HUES64 (cell line): ENCODE measurements at regions not wholly inside any gene's neighbourhood (a gene's known extent, or its start where the extent isn't known, plus 50 kb on each side); places are given as distances from the start of the nearest gene placed in this dataset.
"Not testable (repeated sequence)": the region's sequence is repeated elsewhere in the genome, so short reads cannot be mapped to it uniquely, and the experiment has no call there.

Source experiments
- H3K27ac ChIP-seq: 2 replicates; pipeline ENCODE4 v1.7.0; 2013; ENCODE audit warnings: low read depth, low read length, inconsistent platforms
- H3K27me3 ChIP-seq: 2 replicates; pipeline ENCODE4 v1.6.1; 2013; ENCODE audit warnings: mild to moderate bottlenecking, low read length; ENCODE audit not compliant: insufficient read depth
- H3K36me3 ChIP-seq: 2 replicates; pipeline ENCODE4 v1.6.1; 2013; ENCODE audit warnings: mild to moderate bottlenecking, low read length; ENCODE audit not compliant: insufficient read depth
- H3K4me1 ChIP-seq: 2 replicates; pipeline ENCODE4 v1.6.1; 2013; ENCODE audit warnings: mild to moderate bottlenecking, low read length, moderate library complexity; ENCODE audit not compliant: insufficient read depth
- H3K4me3 ChIP-seq: 2 replicates; pipeline ENCODE4 v1.5.1; 2013; ENCODE audit warnings: mild to moderate bottlenecking, low read length, moderate library complexity
- H3K9ac ChIP-seq: 2 replicates; pipeline ENCODE4 v1.6.1; 2013; ENCODE audit warnings: mild to moderate bottlenecking, low read depth, low read length
- H3K9me3 ChIP-seq: 2 replicates; pipeline ENCODE4 v1.6.1; 2013; ENCODE audit warnings: low read depth, low read length; ENCODE audit not compliant: insufficient read depth
- WGBS: fragments of 150-250, 120-280 bp; methylation state at CpG from one replicate; pipeline ENCODE4 v1.1.7; 2013; ENCODE audit warnings: missing lambda C conversion rate; 5-methylcytosine and 5-hydroxymethylcytosine counted together

GRCh38 chr1:146400173-146401121 is 171.6 kb upstream of the NOTCH2NLA start:
- not testable (repeated sequence) for H3K4me1 ChIP-seq

DNA sequence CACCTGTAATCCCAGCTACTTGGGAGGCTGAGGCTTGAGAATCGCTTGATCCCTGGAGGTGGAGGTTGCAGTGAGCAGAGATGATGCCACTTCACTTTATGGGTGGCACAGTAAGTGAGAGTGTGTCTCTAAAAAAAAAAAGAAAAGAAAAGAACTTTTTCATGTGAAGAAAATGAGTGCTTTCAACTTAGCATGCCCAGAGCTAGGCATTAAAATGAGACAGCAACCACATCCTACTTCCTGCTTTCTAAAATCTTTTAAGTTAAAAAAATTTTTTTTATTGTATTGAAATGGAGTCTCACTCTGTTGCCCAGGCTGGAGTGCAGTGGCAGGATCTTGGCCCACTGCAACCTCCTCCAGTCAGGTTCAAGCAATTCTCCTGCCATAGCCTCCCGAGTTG is 170.4 kb upstream of the NOTCH2NLA start:
- 96% methylated on average over 1 of the region's 2 CpGs for WGBS
- H3K27ac ChIP-seq, H3K4me1 ChIP-seq, H3K4me3 ChIP-seq, H3K27me3 ChIP-seq, H3K9ac ChIP-seq, H3K9me3 ChIP-seq, H3K36me3 ChIP-seq: not testable (repeated sequence)

More at GRCh38 chr1:146400173-146401121, 171.6 kb upstream of the NOTCH2NLA start:
- not testable (repeated sequence) for H3K27ac ChIP-seq, H3K9ac ChIP-seq, H3K9me3 ChIP-seq, H3K4me3 ChIP-seq, H3K27me3 ChIP-seq, H3K36me3 ChIP-seq
- WGBS, result 85% methylated on average over 5 of the region's 8 CpGs

DNA sequence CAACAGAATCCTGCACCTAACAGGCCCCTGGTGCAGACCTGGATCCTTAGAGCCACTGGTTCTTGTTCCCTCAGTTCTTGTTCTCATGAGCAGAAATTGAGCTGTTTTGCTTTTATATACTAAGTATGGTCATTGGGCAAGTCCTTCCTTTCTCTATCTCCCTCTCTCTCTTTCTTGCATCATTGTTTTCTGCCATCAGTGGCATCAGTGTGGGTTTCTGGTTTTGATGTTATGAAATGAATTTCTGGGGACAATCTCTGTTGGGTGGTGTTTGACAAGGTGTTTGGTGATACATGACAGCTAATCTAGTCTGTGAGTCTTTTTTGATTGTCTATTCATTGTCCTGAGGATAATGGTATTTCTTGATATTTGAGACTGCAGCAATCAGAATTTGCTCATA is 168.0 kb upstream of the NOTCH2NLA start:
- H3K4me3 ChIP-seq, H3K27me3 ChIP-seq, H3K36me3 ChIP-seq, H3K9me3 ChIP-seq, H3K4me1 ChIP-seq, H3K9ac ChIP-seq, H3K27ac ChIP-seq: not testable (repeated sequence)

DNA sequence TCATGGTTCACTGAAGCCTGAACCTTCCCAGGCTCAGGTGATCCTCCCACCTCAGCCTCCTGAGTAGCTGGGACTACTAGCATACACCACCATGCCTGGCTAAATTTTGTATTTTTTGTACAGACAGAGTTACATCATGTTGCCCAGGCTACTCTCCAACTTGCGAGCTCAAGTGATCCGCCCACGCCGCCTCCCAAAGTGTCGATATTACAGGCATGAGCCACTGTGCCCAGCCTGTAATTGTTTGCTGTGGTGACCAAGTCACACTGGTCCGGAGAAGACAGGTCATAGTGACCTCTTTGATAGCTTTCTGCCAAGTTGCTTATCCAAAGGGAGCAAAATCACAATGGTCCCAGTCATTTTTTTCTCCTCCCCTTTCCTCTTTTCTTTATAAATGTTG is 167.4 kb upstream of the NOTCH2NLA start:
- not testable (repeated sequence) for H3K4me1 ChIP-seq, H3K9ac ChIP-seq, H3K36me3 ChIP-seq, H3K4me3 ChIP-seq, H3K27me3 ChIP-seq, H3K9me3 ChIP-seq, H3K27ac ChIP-seq
- 89% methylated on average over 5 of the region's 6 CpGs for WGBS

- not testable (repeated sequence) for H3K36me3 ChIP-seq, H3K4me3 ChIP-seq, H3K9ac ChIP-seq, H3K27ac ChIP-seq, H3K27me3 ChIP-seq, H3K9me3 ChIP-seq, H3K4me1 ChIP-seq
- WGBS, result 94% methylated on average over 15 of the region's 23 CpGs
These were observed 165.0 kb upstream of the NOTCH2NLA start for GRCh38 chr1:146393796-146394195.

DNA sequence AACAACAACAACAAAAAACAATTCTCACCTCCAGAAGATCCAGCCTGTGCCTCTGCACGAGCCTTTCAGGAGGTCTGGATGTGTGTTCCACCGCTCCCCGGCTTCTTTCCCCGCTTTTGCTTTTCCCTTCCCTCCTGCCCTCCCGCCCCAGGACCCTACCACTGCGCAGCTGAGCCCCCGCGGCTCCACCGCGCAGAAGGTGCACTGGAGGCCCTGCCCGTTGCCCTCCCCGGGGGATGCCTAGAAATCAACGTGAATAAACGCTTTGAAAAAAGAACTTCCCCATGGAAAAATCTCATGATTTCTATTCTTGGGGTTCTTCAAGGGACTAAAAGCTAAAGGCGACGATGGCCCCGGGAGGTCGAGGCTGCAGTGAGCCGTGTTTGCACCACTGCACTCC is 164.3 kb upstream of the NOTCH2NLA start:
- not testable (repeated sequence) for H3K4me3 ChIP-seq, H3K36me3 ChIP-seq, H3K9ac ChIP-seq, H3K27me3 ChIP-seq, H3K9me3 ChIP-seq, H3K4me1 ChIP-seq, H3K27ac ChIP-seq
- WGBS, result 91% methylated on average over 13 of the region's 19 CpGs

DNA sequence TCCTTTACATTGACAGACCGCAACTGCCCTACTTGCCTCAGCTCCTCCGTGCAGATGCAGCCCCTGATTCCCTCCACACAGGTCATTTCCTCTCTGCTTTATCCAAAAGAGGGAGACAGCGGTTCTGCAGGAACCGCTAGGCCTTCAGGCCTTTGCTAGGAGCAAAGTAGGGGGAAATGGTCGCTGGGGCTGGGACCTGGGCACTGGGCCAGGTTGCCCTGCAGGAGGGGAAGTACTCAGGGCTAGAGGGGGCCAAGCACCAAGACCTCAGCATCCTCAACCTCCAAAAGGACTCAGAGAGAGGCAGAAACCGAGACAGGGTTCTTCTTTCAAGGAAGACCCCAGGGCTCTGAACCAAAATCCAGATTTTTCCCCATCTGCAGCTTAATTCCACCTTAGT is 160.4 kb upstream of the NOTCH2NLA start:
- WGBS, result 66% methylated on average over 3 of the region's 6 CpGs
- not testable (repeated sequence) for H3K36me3 ChIP-seq, H3K9ac ChIP-seq, H3K27ac ChIP-seq, H3K4me3 ChIP-seq, H3K4me1 ChIP-seq, H3K9me3 ChIP-seq, H3K27me3 ChIP-seq

DNA sequence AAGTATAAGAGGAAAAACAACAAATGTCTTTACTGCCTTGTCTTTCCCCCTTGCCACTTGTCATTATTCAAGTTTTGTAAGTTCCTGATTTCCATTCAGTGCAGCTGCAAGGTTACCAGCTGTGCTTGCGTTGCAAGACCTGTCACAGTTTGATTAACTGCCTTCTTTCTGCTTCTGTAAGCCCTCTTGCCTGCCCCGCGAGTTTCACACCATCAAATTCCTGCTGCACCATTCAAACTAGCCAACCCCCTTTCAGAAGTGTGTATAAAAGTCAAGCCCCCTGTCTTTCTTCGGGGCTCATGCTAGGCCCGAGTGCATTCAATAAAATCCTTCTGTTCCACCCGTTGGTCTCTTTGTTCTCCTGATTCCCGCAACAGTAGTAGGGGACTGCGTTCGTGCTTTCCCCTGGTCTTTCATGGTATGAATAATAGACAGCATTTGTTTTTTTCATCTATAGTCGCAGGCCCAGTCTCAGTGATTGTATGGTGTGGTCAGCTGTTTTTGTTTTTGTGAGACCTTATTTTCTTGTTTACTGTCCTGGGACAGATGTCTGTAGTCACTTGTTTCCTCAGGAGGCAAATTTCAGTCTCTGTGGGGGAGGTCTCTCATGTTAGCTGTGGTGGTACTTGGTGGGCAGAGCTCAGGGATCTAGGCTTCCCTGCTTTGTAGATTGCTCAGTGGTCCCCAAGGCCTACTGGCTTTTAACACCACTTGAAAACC is 159.1 kb upstream of the NOTCH2NLA start:
- not testable (repeated sequence) for H3K27me3 ChIP-seq, H3K27ac ChIP-seq, H3K9me3 ChIP-seq, H3K36me3 ChIP-seq, H3K4me3 ChIP-seq, H3K9ac ChIP-seq, H3K4me1 ChIP-seq
- WGBS, result 100% methylated on average over 1 of the region's 10 CpGs

GRCh38 chr1:146386851-146387749 is 158.3 kb upstream of the NOTCH2NLA start:
- Histone ChIP-seq H3K9ac (peak overlapping the region; percentile 77), H3K27ac (peak overlapping the region; percentile 78; the same call in 1 of the 2 replicates), H3K4me3 (peak overlapping the region; percentile 47)
- not testable (repeated sequence) for H3K27me3 ChIP-seq, H3K4me1 ChIP-seq, H3K36me3 ChIP-seq, H3K9me3 ChIP-seq
- 8% methylated on average over 13 of the region's 39 CpGs for WGBS

DNA sequence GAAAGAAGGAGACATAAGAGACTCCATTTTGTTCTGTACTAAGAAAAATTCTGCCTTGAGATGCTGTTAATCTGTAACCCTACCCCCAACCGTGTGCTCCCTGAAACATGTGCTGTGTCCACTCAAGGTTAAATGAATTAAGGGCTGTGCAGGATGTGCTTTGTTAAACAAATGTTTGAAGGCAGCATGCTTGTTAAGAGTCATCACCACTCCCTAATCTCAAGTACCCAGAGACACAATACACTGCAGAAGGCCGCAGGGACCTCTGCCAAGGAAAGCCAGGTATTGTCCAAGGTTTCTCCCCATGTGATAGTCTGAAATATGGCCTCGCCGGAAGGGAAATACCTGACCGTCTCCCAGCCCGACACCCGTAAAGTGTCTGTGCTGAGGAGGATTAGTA is 152.4 kb upstream of the NOTCH2NLA start:
- H3K36me3 ChIP-seq, H3K9ac ChIP-seq, H3K27me3 ChIP-seq, H3K4me3 ChIP-seq, H3K4me1 ChIP-seq, H3K9me3 ChIP-seq, H3K27ac ChIP-seq: not testable (repeated sequence)
- 20% methylated on average over 1 of the region's 7 CpGs for whole genome bisulfite sequencing
